HEK293 (cell line): ENCODE measurements at regions not wholly inside any gene's neighbourhood (a gene's known extent, or its start where the extent isn't known, plus 50 kb on each side); places are given as distances from the start of the nearest gene placed in this dataset.

Experiments
- CTCF ChIA-PET: fragments of 350-600 bp; formaldehyde crosslinking; extraction: SDS; loops from one replicate; lab custom pipeline; 2021; ENCODE audit warnings: antibody characterized with exemption; lab: Yijun Ruan, JAX
- POLR2A ChIA-PET: fragments of 300-600 bp; formaldehyde crosslinking; extraction: SDS; loops from one replicate; lab custom pipeline; 2020; ENCODE audit warnings: antibody characterized with exemption, inconsistent platforms; lab: Yijun Ruan, JAX
- H3K27ac ChIP-seq: fragments of 200-500 bp; sonication (Bioruptor generic); 2 replicates; pipeline ENCODE4 v1.5.1; 2014; ENCODE audit warnings: low read depth, low read length, control low read depth, inconsistent platforms; ENCODE audit errors: extremely low read depth
- H3K36me3 ChIP-seq, 2 experiments: fragments of 200-500 bp in 1 of 2; sonication (Bioruptor generic) in 1 of 2; 1 replicate in 1 of 2; 2 replicates in 1 of 2; pipeline ENCODE4 v1.5.1; 2014 to 2017; ENCODE audit warnings: inconsistent platforms in 2 of 2, low read length in 2 of 2; ENCODE audit not compliant: control insufficient read depth in 2 of 2, insufficient read depth in 1 of 2
- H3K4me1 ChIP-seq: fragments of 200-500 bp; sonication (Bioruptor generic); 2 replicates; pipeline ENCODE4 v1.5.1; 2014; ENCODE audit warnings: mild to moderate bottlenecking, low read length, inconsistent platforms; ENCODE audit not compliant: control insufficient read depth, insufficient read depth
- H3K4me3 ChIP-seq: 2 replicates; pipeline ENCODE4 v1.5.1; 2011; ENCODE audit warnings: low read depth, mild to moderate bottlenecking, control low read depth, low read length, moderate library complexity
- H3K9me3 ChIP-seq: fragments of 200-500 bp; sonication (Bioruptor generic); 2 replicates; pipeline ENCODE4 v1.5.1; 2014; ENCODE audit warnings: low read depth, low read length, inconsistent platforms; ENCODE audit not compliant: control insufficient read depth, insufficient read depth
- IKZF3 ChIP-seq: fragments of 450-650 bp; IDR thresholded peaks from 2 replicates; pipeline ENCODE4 v1.5.0; 2018; ENCODE audit warnings: missing biosample characterization, mild to moderate bottlenecking, missing genetic modification characterization, moderate library complexity
- OSR2 ChIP-seq: fragments of 450-650 bp; formaldehyde crosslinking; IDR thresholded peaks from 2 replicates; pipeline ENCODE4 v1.5.1; 2016; ENCODE audit warnings: missing biosample characterization, missing genetic modification characterization
- REPIN1 ChIP-seq: fragments of 450-650 bp; formaldehyde crosslinking; IDR thresholded peaks from 2 replicates; pipeline ENCODE4 v1.5.1; 2017; ENCODE audit warnings: missing biosample characterization, missing genetic modification characterization, low read depth
- SP7 ChIP-seq: fragments of 450-650 bp; formaldehyde crosslinking; IDR thresholded peaks from 2 replicates; pipeline ENCODE4 v1.5.1; 2016; ENCODE audit warnings: missing biosample characterization, missing genetic modification characterization
- YY1 ChIP-seq: fragments of 450-650 bp; formaldehyde crosslinking; IDR thresholded peaks from 2 replicates; pipeline ENCODE4 v1.5.1; 2018; ENCODE audit warnings: missing biosample characterization, missing genetic modification characterization
- ZBTB17 ChIP-seq: fragments of 450-650 bp; formaldehyde crosslinking; IDR thresholded peaks from 2 replicates; pipeline ENCODE4 v1.5.1; 2016; ENCODE audit warnings: missing biosample characterization, missing genetic modification characterization
- ZBTB20 ChIP-seq: fragments of 450-650 bp; formaldehyde crosslinking; IDR thresholded peaks from 2 replicates; pipeline ENCODE4 v1.5.1; 2016; ENCODE audit warnings: missing biosample characterization, missing genetic modification characterization
- ZFP3 ChIP-seq: fragments of 450-650 bp; formaldehyde crosslinking; IDR thresholded peaks from 2 replicates; pipeline ENCODE4 v1.5.1; 2016; ENCODE audit warnings: low read depth, missing biosample characterization, missing genetic modification characterization
- ZFP69B ChIP-seq: fragments of 450-650 bp; formaldehyde crosslinking; IDR thresholded peaks from 2 replicates; pipeline ENCODE4 v1.5.1; 2016; ENCODE audit warnings: missing biosample characterization, missing genetic modification characterization
- ZNF133 ChIP-seq: fragments of 450-650 bp; formaldehyde crosslinking; IDR thresholded peaks from 2 replicates; pipeline ENCODE4 v1.5.1; 2016; ENCODE audit warnings: missing biosample characterization, missing genetic modification characterization
- ZNF169 ChIP-seq: fragments of 450-650 bp; formaldehyde crosslinking; IDR thresholded peaks from 2 replicates; pipeline ENCODE4 v1.5.1; 2016; ENCODE audit warnings: missing biosample characterization, missing genetic modification characterization
- ZNF239 ChIP-seq: fragments of 450-650 bp; formaldehyde crosslinking; IDR thresholded peaks from 2 replicates; pipeline ENCODE4 v1.5.1; 2016; ENCODE audit warnings: missing biosample characterization, missing genetic modification characterization
- ZNF266 ChIP-seq: fragments of 450-650 bp; formaldehyde crosslinking; IDR thresholded peaks from 2 replicates; pipeline ENCODE4 v1.5.1; 2016; ENCODE audit warnings: missing biosample characterization, missing genetic modification characterization, low read depth
- ZNF354C ChIP-seq: fragments of 450-650 bp; formaldehyde crosslinking; IDR thresholded peaks from 2 replicates; pipeline ENCODE4 v1.5.1; 2016; ENCODE audit warnings: missing biosample characterization, missing genetic modification characterization, low read depth, borderline replicate concordance
- ZNF391 ChIP-seq: fragments of 450-650 bp; formaldehyde crosslinking; IDR thresholded peaks from 2 replicates; pipeline ENCODE4 v1.5.1; 2016; ENCODE audit warnings: low read depth, missing biosample characterization, missing genetic modification characterization, borderline replicate concordance
- ZNF544 ChIP-seq: fragments of 450-650 bp; formaldehyde crosslinking; IDR thresholded peaks from 2 replicates; pipeline ENCODE4 v1.5.0; 2017; ENCODE audit warnings: missing biosample characterization, missing genetic modification characterization
- ZNF660 ChIP-seq: fragments of 450-650 bp; IDR thresholded peaks from 2 replicates; pipeline ENCODE4 v1.5.1; 2018; ENCODE audit warnings: missing biosample characterization, mild to moderate bottlenecking, missing genetic modification characterization
- ZNF670 ChIP-seq: fragments of 450-650 bp; formaldehyde crosslinking; IDR thresholded peaks from 2 replicates; pipeline ENCODE4 v1.5.1; 2016; ENCODE audit warnings: missing biosample characterization, missing genetic modification characterization, low read depth
- ZNF707 ChIP-seq: fragments of 450-650 bp; formaldehyde crosslinking; IDR thresholded peaks from 2 replicates; pipeline ENCODE4 v1.5.1; 2016; ENCODE audit warnings: missing biosample characterization, missing genetic modification characterization
- ZNF768 ChIP-seq: fragments of 450-650 bp; formaldehyde crosslinking; IDR thresholded peaks from 2 replicates; pipeline ENCODE4 v1.5.1; 2018; ENCODE audit warnings: missing biosample characterization, mild to moderate bottlenecking, missing genetic modification characterization
- ZNF785 ChIP-seq: fragments of 450-650 bp; formaldehyde crosslinking; IDR thresholded peaks from 2 replicates; pipeline ENCODE4 v1.5.1; 2016; ENCODE audit warnings: missing biosample characterization, missing genetic modification characterization
- ZNF792 ChIP-seq: fragments of 450-650 bp; formaldehyde crosslinking; IDR thresholded peaks from 2 replicates; pipeline ENCODE4 v1.5.1; 2016; ENCODE audit warnings: missing biosample characterization, missing genetic modification characterization
- ZNF843 ChIP-seq: fragments of 450-650 bp; formaldehyde crosslinking; IDR thresholded peaks from 2 replicates; pipeline ENCODE4 v1.5.1; 2016; ENCODE audit warnings: missing biosample characterization, missing genetic modification characterization
- ZXDB ChIP-seq: fragments of 450-650 bp; formaldehyde crosslinking; IDR thresholded peaks from 2 replicates; pipeline ENCODE4 v1.5.1; 2016; ENCODE audit warnings: missing biosample characterization, missing genetic modification characterization
- TF ChIP-seq, protein P1 (sequence below): fragments of 450-650 bp; formaldehyde crosslinking; IDR thresholded peaks from 2 replicates; pipeline ENCODE4; 2016; ENCODE audit warnings: missing biosample characterization, missing genetic modification characterization
- TF ChIP-seq, protein P2 (sequence below): fragments of 450-650 bp; IDR thresholded peaks from 2 replicates; pipeline ENCODE4 v1.5.1; 2018; ENCODE audit warnings: missing biosample characterization, mild to moderate bottlenecking, missing genetic modification characterization
- TF ChIP-seq, protein P3 (sequence below): fragments of 450-650 bp; formaldehyde crosslinking; IDR thresholded peaks from 2 replicates; pipeline ENCODE4 v1.5.1; 2016; ENCODE audit warnings: missing biosample characterization, missing genetic modification characterization, low read depth
- TF ChIP-seq, protein P4 (sequence below): fragments of 450-650 bp; formaldehyde crosslinking; IDR thresholded peaks from 2 replicates; pipeline ENCODE4 v1.5.1; 2016; ENCODE audit warnings: missing biosample characterization, missing genetic modification characterization

DNA sequence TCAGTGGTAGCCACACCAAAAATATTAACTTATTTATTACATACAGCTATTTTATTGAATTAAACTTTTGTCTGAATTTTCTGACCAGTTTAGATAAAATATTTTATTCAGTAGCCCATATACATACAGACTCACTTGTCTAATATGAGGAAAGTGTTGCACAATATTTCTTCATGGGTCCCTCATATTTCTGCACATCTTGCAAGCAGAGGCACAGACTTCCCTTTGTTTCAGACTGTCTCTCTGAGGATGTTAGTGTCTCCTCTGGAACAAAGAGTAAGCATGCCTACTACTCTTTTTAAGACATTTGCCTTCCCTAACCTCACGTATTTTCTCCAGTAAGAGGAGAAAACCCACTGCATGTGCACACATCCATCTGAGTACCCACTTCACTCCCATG, 81.2 kb downstream of the OR5AK2 start:
- no peaks in the 10 kb centered on the region for H3K36me3 ChIP-seq
- ChIA-PET POLR2A (no interaction called here), CTCF (interaction anchor here (0.6 to 0.7 kb wide), 2 partner anchors 67 to 1023 kb away, joined by 4 read pairs; no protein-coding TSS in a partner anchor)
- H3K27ac ChIP-seq, result no peak overlapping the region
- no peaks in the 10 kb centered on the region for H3K4me1 ChIP-seq
- TF ChIP-seq, protein P1, sequence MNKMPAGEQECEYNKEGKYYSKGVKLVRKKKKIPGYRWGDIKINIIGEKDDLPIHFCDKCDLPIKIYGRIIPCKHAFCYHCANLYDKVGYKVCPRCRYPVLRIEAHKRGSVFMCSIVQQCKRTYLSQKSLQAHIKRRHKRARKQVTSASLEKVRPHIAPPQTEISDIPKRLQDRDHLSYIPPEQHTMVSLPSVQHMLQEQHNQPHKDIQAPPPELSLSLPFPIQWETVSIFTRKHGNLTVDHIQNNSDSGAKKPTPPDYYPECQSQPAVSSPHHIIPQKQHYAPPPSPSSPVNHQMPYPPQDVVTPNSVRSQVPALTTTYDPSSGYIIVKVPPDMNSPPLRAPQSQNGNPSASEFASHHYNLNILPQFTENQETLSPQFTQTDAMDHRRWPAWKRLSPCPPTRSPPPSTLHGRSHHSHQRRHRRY (tag by site-specific recombination), result no peak
- TF ChIP-seq ZBTB20 (tag by site-specific recombination) (no peak), ZNF670 (tag by site-specific recombination) (no peak), ZFP69B (tag by site-specific recombination) (no peak), ZNF792 (tag by site-specific recombination) (no peak), ZNF391 (tag by site-specific recombination) (no peak), ZNF785 (tag by site-specific recombination) (no peak), ZNF133 (no peak), ZNF707 (tag by site-specific recombination) (no peak), ZXDB (no peak), REPIN1 (tag by site-specific recombination) (no peak), ZNF544 (tag by site-specific recombination) (no peak), IKZF3 (tag by site-specific recombination) (no peak), ZNF768 (tag by site-specific recombination) (no peak)
- TF ChIP-seq, protein P2, sequence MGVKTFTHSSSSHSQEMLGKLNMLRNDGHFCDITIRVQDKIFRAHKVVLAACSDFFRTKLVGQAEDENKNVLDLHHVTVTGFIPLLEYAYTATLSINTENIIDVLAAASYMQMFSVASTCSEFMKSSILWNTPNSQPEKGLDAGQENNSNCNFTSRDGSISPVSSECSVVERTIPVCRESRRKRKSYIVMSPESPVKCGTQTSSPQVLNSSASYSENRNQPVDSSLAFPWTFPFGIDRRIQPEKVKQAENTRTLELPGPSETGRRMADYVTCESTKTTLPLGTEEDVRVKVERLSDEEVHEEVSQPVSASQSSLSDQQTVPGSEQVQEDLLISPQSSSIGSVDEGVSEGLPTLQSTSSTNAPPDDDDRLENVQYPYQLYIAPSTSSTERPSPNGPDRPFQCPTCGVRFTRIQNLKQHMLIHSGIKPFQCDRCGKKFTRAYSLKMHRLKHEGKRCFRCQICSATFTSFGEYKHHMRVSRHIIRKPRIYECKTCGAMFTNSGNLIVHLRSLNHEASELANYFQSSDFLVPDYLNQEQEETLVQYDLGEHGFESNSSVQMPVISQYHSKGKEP, result no peak
- no peak overlapping the region for H3K4me3 ChIP-seq
- no peaks in the 10 kb centered on the region for H3K9me3 ChIP-seq

DNA sequence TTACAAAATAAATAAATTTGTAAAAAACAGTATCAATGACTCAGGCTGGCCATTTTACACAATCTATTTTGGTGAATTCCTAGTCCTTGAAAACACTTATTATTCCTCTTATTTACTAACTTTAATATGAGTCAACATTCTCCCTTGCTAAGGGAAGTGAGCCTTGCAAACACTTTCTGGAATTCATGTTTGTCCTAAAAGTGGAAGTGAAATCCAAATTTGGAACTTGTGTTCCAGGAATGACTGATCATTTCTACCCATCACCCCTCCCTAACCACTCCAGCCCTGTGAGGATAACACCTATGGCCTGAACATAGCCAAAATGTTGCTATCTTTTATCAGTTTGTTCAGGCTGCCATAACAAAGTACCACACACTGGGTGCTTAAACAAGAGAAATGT, 83.1 kb downstream of the OR5AK2 start:
- H3K4me1 ChIP-seq, result no peaks in the 10 kb centered on the region
- H3K27ac ChIP-seq, result no peak overlapping the region
- no peaks in the 10 kb centered on the region for H3K9me3 ChIP-seq
- CTCF ChIA-PET, result no interaction called here
- POLR2A ChIA-PET, result no interaction called here
- TF ChIP-seq ZNF544 (tag by site-specific recombination) (no peak), ZNF354C (tag by site-specific recombination) (no peak), ZFP3 (tag by site-specific recombination) (no peak), ZNF239 (tag by site-specific recombination) (no peak), ZNF660 (tag by site-specific recombination) (no peak), ZBTB17 (tag by site-specific recombination) (no peak), OSR2 (no peak), ZNF169 (tag by site-specific recombination) (no peak)
- TF ChIP-seq, all 188 proteins: peak for 0
- Histone ChIP-seq H3K4me3 (no peak overlapping the region), H3K36me3 (no peaks in the 10 kb centered on the region)

DNA sequence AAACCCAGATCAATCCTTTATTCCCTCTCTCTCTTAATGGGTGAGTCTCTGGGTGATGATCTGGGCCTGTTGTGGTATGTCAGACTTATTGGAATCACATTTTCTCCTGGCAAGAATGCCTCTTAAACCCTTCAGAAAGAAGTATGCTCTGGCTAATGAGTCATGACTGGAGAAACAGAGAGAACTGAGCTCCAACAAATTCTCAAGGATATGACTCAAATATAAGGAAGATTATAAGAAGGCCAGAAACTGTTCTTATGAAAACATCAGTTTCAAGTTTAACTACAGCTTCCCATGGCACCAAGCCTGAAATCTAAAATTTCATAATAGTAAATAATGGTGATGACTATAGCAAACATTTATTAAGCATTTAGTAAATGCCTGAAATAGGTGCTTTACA, 83.9 kb downstream of the OR5AK2 start:
- Histone ChIP-seq H3K4me3 (no peak overlapping the region), H3K27ac (no peak overlapping the region), H3K36me3 (no peaks in the 10 kb centered on the region), H3K9me3 (no peaks in the 10 kb centered on the region), H3K4me1 (no peaks in the 10 kb centered on the region)
- ChIA-PET CTCF (interaction anchor here (2.1 kb wide), 1 partner anchor 177 kb away, joined by 7 read pairs; no protein-coding TSS in a partner anchor), POLR2A (no interaction called here)
- TF ChIP-seq, protein P3, sequence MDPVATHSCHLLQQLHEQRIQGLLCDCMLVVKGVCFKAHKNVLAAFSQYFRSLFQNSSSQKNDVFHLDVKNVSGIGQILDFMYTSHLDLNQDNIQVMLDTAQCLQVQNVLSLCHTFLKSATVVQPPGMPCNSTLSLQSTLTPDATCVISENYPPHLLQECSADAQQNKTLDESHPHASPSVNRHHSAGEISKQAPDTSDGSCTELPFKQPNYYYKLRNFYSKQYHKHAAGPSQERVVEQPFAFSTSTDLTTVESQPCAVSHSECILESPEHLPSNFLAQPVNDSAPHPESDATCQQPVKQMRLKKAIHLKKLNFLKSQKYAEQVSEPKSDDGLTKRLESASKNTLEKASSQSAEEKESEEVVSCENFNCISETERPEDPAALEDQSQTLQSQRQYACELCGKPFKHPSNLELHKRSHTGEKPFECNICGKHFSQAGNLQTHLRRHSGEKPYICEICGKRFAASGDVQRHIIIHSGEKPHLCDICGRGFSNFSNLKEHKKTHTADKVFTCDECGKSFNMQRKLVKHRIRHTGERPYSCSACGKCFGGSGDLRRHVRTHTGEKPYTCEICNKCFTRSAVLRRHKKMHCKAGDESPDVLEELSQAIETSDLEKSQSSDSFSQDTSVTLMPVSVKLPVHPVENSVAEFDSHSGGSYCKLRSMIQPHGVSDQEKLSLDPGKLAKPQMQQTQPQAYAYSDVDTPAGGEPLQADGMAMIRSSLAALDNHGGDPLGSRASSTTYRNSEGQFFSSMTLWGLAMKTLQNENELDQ (tag by site-specific recombination), result no peak
- TF ChIP-seq, protein P4, sequence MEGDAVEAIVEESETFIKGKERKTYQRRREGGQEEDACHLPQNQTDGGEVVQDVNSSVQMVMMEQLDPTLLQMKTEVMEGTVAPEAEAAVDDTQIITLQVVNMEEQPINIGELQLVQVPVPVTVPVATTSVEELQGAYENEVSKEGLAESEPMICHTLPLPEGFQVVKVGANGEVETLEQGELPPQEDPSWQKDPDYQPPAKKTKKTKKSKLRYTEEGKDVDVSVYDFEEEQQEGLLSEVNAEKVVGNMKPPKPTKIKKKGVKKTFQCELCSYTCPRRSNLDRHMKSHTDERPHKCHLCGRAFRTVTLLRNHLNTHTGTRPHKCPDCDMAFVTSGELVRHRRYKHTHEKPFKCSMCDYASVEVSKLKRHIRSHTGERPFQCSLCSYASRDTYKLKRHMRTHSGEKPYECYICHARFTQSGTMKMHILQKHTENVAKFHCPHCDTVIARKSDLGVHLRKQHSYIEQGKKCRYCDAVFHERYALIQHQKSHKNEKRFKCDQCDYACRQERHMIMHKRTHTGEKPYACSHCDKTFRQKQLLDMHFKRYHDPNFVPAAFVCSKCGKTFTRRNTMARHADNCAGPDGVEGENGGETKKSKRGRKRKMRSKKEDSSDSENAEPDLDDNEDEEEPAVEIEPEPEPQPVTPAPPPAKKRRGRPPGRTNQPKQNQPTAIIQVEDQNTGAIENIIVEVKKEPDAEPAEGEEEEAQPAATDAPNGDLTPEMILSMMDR, result no peak
- TF ChIP-seq SP7 (tag by site-specific recombination) (no peak), YY1 (no peak), ZNF266 (tag by site-specific recombination) (no peak), ZNF843 (no peak)
